MM.1S (cell line): ENCODE measurements at regions not wholly inside any gene's neighbourhood (a gene's known extent, or its start where the extent isn't known, plus 50 kb on each side); places are given as distances from the start of the nearest gene placed in this dataset.
"Not testable (repeated sequence)": the region's sequence is repeated elsewhere in the genome, so short reads cannot be mapped to it uniquely, and the experiment has no call there.

Source experiments
- DNase-seq: peaks from one replicate; pipeline ENCODE4 v3.0.0-alpha.2; 2015
- H2AFZ ChIP-seq: fragments of 300-600 bp; sonication (generic); 2 replicates; pipeline ENCODE4 v1.6.0; 2016; ENCODE audit warnings: antibody characterized with exemption, low read length
- H3F3A ChIP-seq: fragments of 300-600 bp; sonication (generic); 2 replicates; pipeline ENCODE4 v1.6.1; 2016; ENCODE audit warnings: mild to moderate bottlenecking, antibody characterized with exemption, low read length, moderate library complexity, mixed read lengths; ENCODE audit not compliant: insufficient read depth
- H3K27ac ChIP-seq: fragments of 300-600 bp; sonication (generic); 2 replicates; pipeline ENCODE4 v1.5.1; 2016; ENCODE audit warnings: mild to moderate bottlenecking, low read length
- H3K27me3 ChIP-seq: fragments of 300-600 bp; sonication (generic); replicated peaks from 2 replicates; pipeline ENCODE4 v1.6.0; 2016; ENCODE audit warnings: low read length; ENCODE audit not compliant: insufficient read depth
- H3K36me3 ChIP-seq: fragments of 300-600 bp; sonication (generic); replicated peaks from 2 replicates; pipeline ENCODE4 v1.6.1; 2016; ENCODE audit warnings: mild to moderate bottlenecking, low read length, mixed read lengths; ENCODE audit not compliant: insufficient read depth
- H3K4me1 ChIP-seq: fragments of 300-600 bp; sonication (generic); 2 replicates; pipeline ENCODE4 v1.6.1; 2016; ENCODE audit warnings: low read length, mixed read lengths
- H3K4me2 ChIP-seq: fragments of 300-600 bp; sonication (generic); 2 replicates; pipeline ENCODE4 v1.6.0; 2016; ENCODE audit warnings: low read depth, low read length
- H3K4me3 ChIP-seq: fragments of 300-600 bp; sonication (generic); 2 replicates; pipeline ENCODE4 v1.5.1; 2016; ENCODE audit warnings: low read length, mixed read lengths
- H3K79me2 ChIP-seq: fragments of 300-600 bp; sonication (generic); 2 replicates; pipeline ENCODE4 v1.6.1; 2016; ENCODE audit warnings: mixed run types, low read length, mixed read lengths
- H3K9ac ChIP-seq: fragments of 300-600 bp; sonication (generic); 2 replicates; pipeline ENCODE4 v1.6.1; 2016; ENCODE audit warnings: low read length, mixed read lengths
- H3K9me2 ChIP-seq: fragments of 300-600 bp; sonication (generic); replicated peaks from 2 replicates; pipeline ENCODE4 v1.6.1; 2016; ENCODE audit warnings: mild to moderate bottlenecking, low read length, mixed read lengths; ENCODE audit not compliant: insufficient read depth
- H3K9me3 ChIP-seq: fragments of 300-600 bp; sonication (generic); replicated peaks from 2 replicates; pipeline ENCODE4 v1.6.1; 2016; ENCODE audit warnings: mild to moderate bottlenecking, low read length, mixed read lengths; ENCODE audit not compliant: insufficient read depth
- H4K20me1 ChIP-seq: fragments of 300-600 bp; sonication (generic); 2 replicates; pipeline ENCODE4 v1.6.1; 2016; ENCODE audit warnings: mild to moderate bottlenecking, low read length, moderate library complexity, mixed read lengths; ENCODE audit not compliant: insufficient read depth
- CTCF ChIP-seq: fragments of 300-600 bp; sonication (generic); IDR thresholded peaks from 2 replicates; pipeline ENCODE4 v1.5.1; 2016; ENCODE audit warnings: antibody characterized with exemption, low read length, mixed read lengths
- EZH2 ChIP-seq: fragments of 300-600 bp; sonication (generic); optimal IDR thresholded peaks from 2 replicates; pipeline ENCODE3; 2017; ENCODE audit warnings: low read depth, mild to moderate bottlenecking, antibody characterized with exemption, low read length, mixed read lengths
- EZH2phosphoT487 ChIP-seq: fragments of 300-600 bp; sonication (generic); IDR thresholded peaks from 2 replicates; pipeline ENCODE4 v1.6.1; 2018; ENCODE audit warnings: antibody characterized with exemption, low read length

DNA sequence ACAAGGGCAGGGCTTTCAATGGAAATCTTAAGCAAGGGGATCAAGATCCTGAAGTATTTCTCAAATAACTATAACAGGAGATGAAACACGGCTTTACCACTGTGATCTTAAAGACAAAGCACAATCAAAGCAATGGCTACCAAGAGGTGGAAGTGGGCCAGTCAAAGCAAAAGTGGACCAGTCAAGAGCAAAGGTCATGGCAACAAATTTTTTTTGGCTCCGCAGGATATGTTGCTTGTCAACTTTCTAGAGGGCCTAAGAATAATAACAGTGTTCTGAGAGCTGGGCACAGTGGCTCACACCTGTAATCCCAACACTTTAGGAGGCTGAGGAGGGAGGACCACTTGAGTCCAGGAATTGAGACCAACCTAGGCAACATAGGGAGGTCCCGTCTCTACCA, 54.1 kb downstream of the ILRUN start:
- H3K79me2 ChIP-seq = peaks cover 54% of the 10 kb centered on the region

DNA sequence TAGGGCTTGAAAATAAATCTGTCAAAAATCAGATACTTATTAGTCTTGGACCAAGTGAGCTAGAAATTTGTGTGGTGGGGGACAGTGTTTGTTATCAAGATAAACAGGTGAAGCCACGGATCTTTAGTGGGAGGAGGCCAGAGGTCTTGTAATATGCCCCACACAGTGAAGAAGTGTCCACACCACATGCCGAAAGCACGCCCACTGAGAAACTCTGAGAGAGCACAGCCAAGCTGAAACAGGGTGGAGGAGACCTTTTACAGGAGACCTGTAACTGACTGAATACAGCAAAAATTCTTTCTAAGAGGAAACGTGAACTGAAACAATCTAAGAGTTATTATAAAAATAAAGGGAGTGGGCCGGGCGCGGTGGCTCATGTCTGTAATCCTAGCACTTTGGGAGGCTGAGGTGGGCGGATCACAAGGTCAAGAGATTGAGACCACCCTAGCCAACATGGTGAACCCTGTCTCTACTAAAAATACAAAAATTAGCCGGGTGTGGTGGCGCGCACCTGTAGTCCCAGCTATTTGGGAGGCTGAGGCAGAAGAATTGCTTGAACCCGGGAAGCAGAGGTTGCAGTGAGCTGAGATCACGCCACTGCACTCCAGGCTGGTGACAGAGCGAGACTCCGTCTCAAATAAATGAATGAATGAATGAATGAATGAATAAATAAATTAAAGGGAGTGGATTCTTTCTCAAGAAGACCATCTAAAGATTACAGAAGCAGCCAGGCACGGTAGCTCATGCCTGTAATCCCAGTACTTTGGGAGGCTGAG, 56.3 kb downstream of the ILRUN start:
- H3K9me3 ChIP-seq, H3K27me3 ChIP-seq, H3F3A ChIP-seq, H4K20me1 ChIP-seq, H3K4me3 ChIP-seq, H3K27ac ChIP-seq, H3K36me3 ChIP-seq, DNase-seq, H3K9me2 ChIP-seq, H3K9ac ChIP-seq, H3K4me2 ChIP-seq, H3K4me1 ChIP-seq, H2AFZ ChIP-seq: not testable (repeated sequence)
- H3K79me2 ChIP-seq = peaks cover 37% of the 10 kb centered on the region

More for the DNA sequence above, 54.1 kb downstream of the ILRUN start:
- Histone ChIP-seq H2AFZ (no peak overlapping the region), H4K20me1 (no peaks in the 10 kb centered on the region), H3K27me3 (no peaks in the 10 kb centered on the region), H3K36me3 (no peaks in the 10 kb centered on the region), H3K4me3 (no peak overlapping the region), H3K9me2 (no peaks in the 10 kb centered on the region), H3K9ac (no peak overlapping the region), H3K4me1 (no peaks in the 10 kb centered on the region), H3K4me2 (no peak overlapping the region), H3F3A (no peaks in the 10 kb centered on the region), H3K9me3 (no peaks in the 10 kb centered on the region), H3K27ac (no peak overlapping the region)
- no peak for DNase-seq
- TF ChIP-seq EZH2phosphoT487 (no peak), CTCF (no peak), EZH2 (no peak)

- H3K9me3 ChIP-seq = no peaks in the 10 kb centered on the region
- H2AFZ ChIP-seq = no peak overlapping the region
- no peak for TF ChIP-seq CTCF
- no peak for TF ChIP-seq EZH2phosphoT487
- TF ChIP-seq EZH2 = no peak
- H3K4me1 ChIP-seq = no peaks in the 10 kb centered on the region
- no peak overlapping the region for H3K27ac ChIP-seq
- H3K36me3 ChIP-seq = no peaks in the 10 kb centered on the region
- no peak overlapping the region for H3K4me2 ChIP-seq
- H3K9ac ChIP-seq = no peak overlapping the region
- peaks cover 26% of the 10 kb centered on the region for H3K79me2 ChIP-seq
- H4K20me1 ChIP-seq = no peaks in the 10 kb centered on the region
- no peak for DNase-seq
- no peaks in the 10 kb centered on the region for H3K9me2 ChIP-seq
- H3F3A ChIP-seq = no peaks in the 10 kb centered on the region
- no peak overlapping the region for H3K4me3 ChIP-seq
- no peaks in the 10 kb centered on the region for H3K27me3 ChIP-seq
These were observed 57.5 kb downstream of the ILRUN start for GRCh38 chr6:34638834-34639736.
